Skin epidermis (tissue), 12 donors: ENCODE measurements at regions not wholly inside any gene's neighbourhood (a gene's known extent, or its start where the extent isn't known, plus 50 kb on each side); places are given as distances from the start of the nearest gene placed in this dataset.

Source experiments
- H3K27ac ChIP-seq, 21 experiments: fragments of 200-600 bp; sonication (generic) in 11 of 21; one replicate each; pipeline ENCODE4 v1.5.0; 2020; ENCODE audit warnings: mild to moderate bottlenecking in 3 of 21, inconsistent platforms in 2 of 21, moderate library complexity in 2 of 21
- H3K4me3 ChIP-seq, 7 experiments: fragments of 200-600 bp; sonication (generic) in 2 of 7; one replicate each; pipeline ENCODE4 v1.5.0; 2020; ENCODE audit warnings: inconsistent platforms in 2 of 7, mild to moderate bottlenecking in 2 of 7, moderate library complexity in 1 of 7

GRCh38 chr2:193539188-193539587, 1344.5 kb upstream of the TMEFF2 start:
- H3K27ac ChIP-seq, result no peak overlapping the region
- no peak overlapping the region for H3K4me3 ChIP-seq

- no peak overlapping the region for H3K27ac ChIP-seq
- no peak overlapping the region for H3K4me3 ChIP-seq
Measured at GRCh38 chr2:193538061-193538460, 1343.3 kb upstream of the TMEFF2 start.

- no peak overlapping the region for H3K27ac ChIP-seq
- no peak overlapping the region for H3K4me3 ChIP-seq
Measured at GRCh38 chr2:193537531-193537930, 1342.8 kb upstream of the TMEFF2 start.

- Histone ChIP-seq H3K4me3 (no peak overlapping the region), H3K27ac (no peak overlapping the region)
Measured at GRCh38 chr2:193528458-193528857, 1333.7 kb upstream of the TMEFF2 start.

- H3K27ac ChIP-seq, result no peak overlapping the region
- no peak overlapping the region for H3K4me3 ChIP-seq
Measured at GRCh38 chr2:193527146-193527545, 1332.4 kb upstream of the TMEFF2 start.

- H3K4me3 ChIP-seq, result no peak overlapping the region
- no peak overlapping the region for H3K27ac ChIP-seq
Measured at GRCh38 chr2:193523662-193524061, 1328.9 kb upstream of the TMEFF2 start.

GRCh38 chr2:193521523-193521922, 1326.8 kb upstream of the TMEFF2 start:
- Histone ChIP-seq H3K4me3 (no peak overlapping the region), H3K27ac (no peak overlapping the region)

GRCh38 chr2:193520709-193521458, 1326.2 kb upstream of the TMEFF2 start:
- Histone ChIP-seq H3K4me3 (no peak overlapping the region), H3K27ac (no peak overlapping the region)

- H3K4me3 ChIP-seq, result no peak overlapping the region
- H3K27ac ChIP-seq, result no peak overlapping the region
Measured at GRCh38 chr2:193518041-193518817, 1323.5 kb upstream of the TMEFF2 start.

- Histone ChIP-seq H3K27ac (no peak overlapping the region), H3K4me3 (no peak overlapping the region)
Measured at GRCh38 chr2:193517615-193518014, 1322.9 kb upstream of the TMEFF2 start.

- no peak overlapping the region for H3K27ac ChIP-seq
- no peak overlapping the region for H3K4me3 ChIP-seq
Measured at GRCh38 chr2:193506035-193506434, 1311.3 kb upstream of the TMEFF2 start.

GRCh38 chr2:193505620-193506019, 1310.9 kb upstream of the TMEFF2 start:
- H3K4me3 ChIP-seq, result no peak overlapping the region
- no peak overlapping the region for H3K27ac ChIP-seq

GRCh38 chr2:193502363-193503035, 1307.8 kb upstream of the TMEFF2 start:
- Histone ChIP-seq H3K4me3 (no peak overlapping the region), H3K27ac (no peak overlapping the region)

GRCh38 chr2:193496786-193497185, 1302.1 kb upstream of the TMEFF2 start:
- Histone ChIP-seq H3K4me3 (no peak overlapping the region), H3K27ac (no peak overlapping the region)

GRCh38 chr2:193482557-193482956, 1287.8 kb upstream of the TMEFF2 start:
- H3K27ac ChIP-seq, result no peak overlapping the region
- no peak overlapping the region for H3K4me3 ChIP-seq

GRCh38 chr2:193480187-193480586, 1285.5 kb upstream of the TMEFF2 start:
- no peak overlapping the region for H3K4me3 ChIP-seq
- no peak overlapping the region for H3K27ac ChIP-seq

- H3K27ac ChIP-seq, result no peak overlapping the region
- no peak overlapping the region for H3K4me3 ChIP-seq
Measured at GRCh38 chr2:193476171-193476800, 1281.6 kb upstream of the TMEFF2 start.

GRCh38 chr2:193475038-193475437, 1280.3 kb upstream of the TMEFF2 start:
- Histone ChIP-seq H3K4me3 (no peak overlapping the region), H3K27ac (no peak overlapping the region)

GRCh38 chr2:193469251-193469650, 1274.5 kb upstream of the TMEFF2 start:
- Histone ChIP-seq H3K4me3 (no peak overlapping the region), H3K27ac (no peak overlapping the region)

GRCh38 chr2:193467276-193467987, 1272.7 kb upstream of the TMEFF2 start:
- H3K27ac ChIP-seq, result no peak overlapping the region
- H3K4me3 ChIP-seq, result no peak overlapping the region
